GM12873 (cell line): ENCODE measurements at regions not wholly inside any gene's neighbourhood (a gene's known extent, or its start where the extent isn't known, plus 50 kb on each side); places are given as distances from the start of the nearest gene placed in this dataset.

Source experiments
- CTCF ChIP-seq: IDR thresholded peaks from 2 replicates; pipeline ENCODE4 v1.5.1; 2012; ENCODE audit warnings: low read depth, mild to moderate bottlenecking, moderate library complexity, low read length, control low read depth; ENCODE audit not compliant: insufficient read depth; ENCODE audit errors: missing control alignments

- no peak for TF ChIP-seq CTCF
These were observed 425.8 kb upstream of the AUTS2 start for GRCh38 chr7:69172357-69173077.

GRCh38 chr7:69173341-69173740 is 424.9 kb upstream of the AUTS2 start:
- no peak for TF ChIP-seq CTCF

- TF ChIP-seq CTCF, result no peak
These were observed 424.4 kb upstream of the AUTS2 start for GRCh38 chr7:69173846-69174245.

- TF ChIP-seq CTCF, result no peak
These were observed 421.4 kb upstream of the AUTS2 start for GRCh38 chr7:69176841-69177240.

- no peak for TF ChIP-seq CTCF
These were observed 420.8 kb upstream of the AUTS2 start for GRCh38 chr7:69177461-69177861.

GRCh38 chr7:69177941-69178494 is 420.3 kb upstream of the AUTS2 start:
- no peak for TF ChIP-seq CTCF

- no peak for TF ChIP-seq CTCF
These were observed 417.6 kb upstream of the AUTS2 start for GRCh38 chr7:69180662-69181061.
